K562 (cell line): ENCODE measurements at regions not wholly inside any gene's neighbourhood (a gene's known extent, or its start where the extent isn't known, plus 50 kb on each side); places are given as distances from the start of the nearest gene placed in this dataset.

Experiments
- ETV6 ChIP-seq, 3 experiments: fragments of 150-350 bp in 1 of 3; sonication (generic) in 1 of 3; formaldehyde crosslinking in 1 of 3; IDR thresholded peaks; 2 replicates each; pipeline versions ENCODE4 v1.6.1 to v1.8.0; 2014 to 2022; ENCODE audit warnings: borderline replicate concordance in 2 of 3, low read depth in 2 of 3, antibody characterized with exemption in 1 of 3, low read length in 1 of 3, mild to moderate bottlenecking in 1 of 3, missing genetic modification reagents in 1 of 3
- EZH2 ChIP-seq: IDR thresholded peaks from 2 replicates; pipeline ENCODE4 v1.6.1; 2012; ENCODE audit warnings: low read depth, mild to moderate bottlenecking, inconsistent platforms, low read length, borderline replicate concordance
- REST ChIP-seq, 2 experiments: fragments of 450-650 bp; formaldehyde crosslinking in 1 of 2; IDR thresholded peaks; 2 replicates each; pipeline versions ENCODE4 v1.4.0 to v1.6.1; 2014 to 2020; ENCODE audit warnings: mild to moderate bottlenecking in 2 of 2, borderline replicate concordance in 1 of 2, low read depth in 1 of 2

GRCh38 chr7:116087984-116088383, 57.4 kb upstream of the TFEC start:
- TF ChIP-seq EZH2 (no peak), ETV6 (IDR thresholded peaks at IDR 0.05; ENCODE audit: borderline replicate concordance in 1 of 2, low read depth in 2 of 2, low read length in 1 of 2) (no peak), ETV6 (CRISPR knock-in tag; IDR thresholded peaks at IDR 0.05; ENCODE audit: borderline replicate concordance) (no peak), REST (IDR thresholded peaks at IDR 0.05; ENCODE audit: borderline replicate concordance) (no peak), REST (CRISPR knock-in tag; IDR thresholded peaks at IDR 0.05; ENCODE audit: low read depth) (no peak)
